ENCODE measurements at regions not wholly inside any gene's neighbourhood (a gene's known extent, or its start where the extent isn't known, plus 50 kb on each side); places are given as distances from the start of the nearest gene placed in this dataset.

DNA sequence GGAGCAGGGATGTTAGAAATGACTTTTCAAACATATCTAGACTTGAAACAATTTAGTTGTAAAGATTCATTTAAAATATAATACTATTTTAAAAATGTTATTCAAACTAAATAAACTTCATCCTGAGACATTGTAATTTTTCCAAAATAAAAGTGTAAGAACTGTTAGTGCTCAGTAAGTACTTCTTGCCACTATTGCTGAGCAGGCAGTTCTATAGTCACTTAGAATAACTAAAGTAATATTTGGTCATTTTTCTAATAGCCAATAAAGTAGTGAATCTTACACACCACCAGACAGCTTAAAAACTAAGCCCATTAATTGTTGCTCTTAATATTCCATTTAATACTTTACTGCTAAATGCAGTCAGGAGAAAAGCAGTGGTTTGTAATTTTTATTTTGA lies 1120.0 kb upstream of the CDH10 start:
- Histone ChIP-seq H3K27me3 (ENCODE audit: control insufficient read depth in 2 of 2, insufficient read depth in 2 of 2, low read length in 2 of 2) (no peaks in the 10 kb centered on the region), H3K4me1 (ENCODE audit: control insufficient read depth in 2 of 2, insufficient read depth in 2 of 2, low read length in 2 of 2) (no peaks in the 10 kb centered on the region), H3K4me3 (ENCODE audit: low read length in 2 of 2) (no peak overlapping the region), H3K27ac (ENCODE audit: low read depth in 2 of 2, low read length in 2 of 2) (no peak overlapping the region), H3K9ac (ENCODE audit: low read depth in 1 of 2, low read length in 2 of 2) (no peak overlapping the region), H3K36me3 (ENCODE audit: control insufficient read depth in 2 of 2, insufficient read depth in 2 of 2, low read length in 2 of 2) (no peaks in the 10 kb centered on the region), H3K9me3 (ENCODE audit: control insufficient read depth in 2 of 2, low read length in 2 of 2) (no peaks in the 10 kb centered on the region)

DNA sequence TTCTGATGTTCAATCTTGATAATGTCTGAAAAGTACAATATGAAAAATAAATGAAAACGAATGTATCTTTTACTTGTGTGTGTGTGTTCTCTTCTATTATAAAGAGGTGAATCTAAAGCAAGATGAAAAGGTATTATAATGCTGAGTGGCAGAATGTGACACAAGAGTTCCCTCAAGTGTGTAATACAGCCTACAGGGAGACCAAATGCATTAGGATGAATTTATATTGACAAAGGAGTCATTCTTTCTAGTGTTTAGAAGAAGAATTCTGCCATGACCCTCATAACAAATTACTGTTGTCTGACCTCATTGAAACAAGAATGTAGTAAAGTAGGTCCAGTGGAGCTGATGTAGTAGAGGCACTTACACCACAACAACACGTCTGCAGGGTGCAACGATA lies 1119.0 kb upstream of the CDH10 start:
- H3K9ac ChIP-seq (ENCODE audit: low read depth in 1 of 2, low read length in 2 of 2): no peak overlapping the region
- H3K4me1 ChIP-seq (ENCODE audit: control insufficient read depth in 2 of 2, insufficient read depth in 2 of 2, low read length in 2 of 2): no peaks in the 10 kb centered on the region
- H3K36me3 ChIP-seq (ENCODE audit: control insufficient read depth in 2 of 2, insufficient read depth in 2 of 2, low read length in 2 of 2): no peaks in the 10 kb centered on the region
- no peaks in the 10 kb centered on the region for H3K9me3 ChIP-seq (ENCODE audit: control insufficient read depth in 2 of 2, low read length in 2 of 2)
- H3K27ac ChIP-seq (ENCODE audit: low read depth in 2 of 2, low read length in 2 of 2): no peak overlapping the region
- no peak overlapping the region for H3K4me3 ChIP-seq (ENCODE audit: low read length in 2 of 2)
- H3K27me3 ChIP-seq (ENCODE audit: control insufficient read depth in 2 of 2, insufficient read depth in 2 of 2, low read length in 2 of 2): no peaks in the 10 kb centered on the region

DNA sequence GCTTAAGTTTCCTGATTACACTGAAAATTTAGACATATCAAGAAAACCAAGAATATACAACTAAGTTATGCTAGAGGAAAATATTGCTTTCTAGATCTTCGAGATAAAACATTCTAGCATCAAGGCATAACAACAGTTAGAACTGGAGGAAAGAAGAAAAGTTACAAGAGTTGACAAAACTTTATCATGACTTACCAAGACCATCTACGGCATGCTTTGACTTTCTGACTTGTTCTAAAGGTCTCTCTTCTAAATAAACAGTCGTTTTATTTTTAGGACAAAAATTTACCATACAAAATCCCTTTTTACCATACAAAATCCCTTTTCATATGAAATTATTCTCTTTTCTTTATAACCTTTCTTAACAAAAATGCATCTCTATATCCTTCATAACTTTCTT lies 1110.1 kb upstream of the CDH10 start:
- H3K4me3 ChIP-seq (ENCODE audit: low read length in 2 of 2): no peak overlapping the region
- H3K4me1 ChIP-seq (ENCODE audit: control insufficient read depth in 2 of 2, insufficient read depth in 2 of 2, low read length in 2 of 2): no peaks in the 10 kb centered on the region
- no peak overlapping the region for H3K27ac ChIP-seq (ENCODE audit: low read depth in 2 of 2, low read length in 2 of 2)
- no peaks in the 10 kb centered on the region for H3K9me3 ChIP-seq (ENCODE audit: control insufficient read depth in 2 of 2, low read length in 2 of 2)
- H3K27me3 ChIP-seq (ENCODE audit: control insufficient read depth in 2 of 2, insufficient read depth in 2 of 2, low read length in 2 of 2): no peaks in the 10 kb centered on the region
- H3K36me3 ChIP-seq (ENCODE audit: control insufficient read depth in 2 of 2, insufficient read depth in 2 of 2, low read length in 2 of 2): no peaks in the 10 kb centered on the region
- H3K9ac ChIP-seq (ENCODE audit: low read depth in 1 of 2, low read length in 2 of 2): no peak overlapping the region

DNA sequence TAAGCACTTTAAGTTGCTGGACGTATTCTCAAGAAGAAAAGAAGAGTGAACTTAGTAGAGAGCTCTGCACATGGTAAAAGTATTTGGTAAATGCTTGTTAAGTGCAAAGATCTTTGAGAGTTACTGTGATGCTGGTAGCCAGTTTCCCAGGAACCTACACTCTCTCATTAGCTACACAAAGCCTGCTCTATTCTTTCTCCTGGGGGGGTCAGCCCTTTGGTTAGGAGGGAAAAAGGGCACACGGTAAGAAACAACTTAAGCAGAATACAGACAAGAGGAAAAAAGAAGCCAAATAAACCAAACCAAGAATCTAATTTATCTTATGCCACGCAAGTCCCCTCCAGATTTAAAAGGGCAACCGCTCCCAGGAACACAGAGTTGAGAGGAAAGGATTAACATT lies 1100.1 kb upstream of the CDH10 start:
- H3K4me1 ChIP-seq (ENCODE audit: control insufficient read depth in 2 of 2, insufficient read depth in 2 of 2, low read length in 2 of 2): no peaks in the 10 kb centered on the region
- H3K9ac ChIP-seq (ENCODE audit: low read depth in 1 of 2, low read length in 2 of 2): no peak overlapping the region
- no peak overlapping the region for H3K27ac ChIP-seq (ENCODE audit: low read depth in 2 of 2, low read length in 2 of 2)
- no peaks in the 10 kb centered on the region for H3K9me3 ChIP-seq (ENCODE audit: control insufficient read depth in 2 of 2, low read length in 2 of 2)
- no peaks in the 10 kb centered on the region for H3K27me3 ChIP-seq (ENCODE audit: control insufficient read depth in 2 of 2, insufficient read depth in 2 of 2, low read length in 2 of 2)
- no peaks in the 10 kb centered on the region for H3K36me3 ChIP-seq (ENCODE audit: control insufficient read depth in 2 of 2, insufficient read depth in 2 of 2, low read length in 2 of 2)
- no peak overlapping the region for H3K4me3 ChIP-seq (ENCODE audit: low read length in 2 of 2)

DNA sequence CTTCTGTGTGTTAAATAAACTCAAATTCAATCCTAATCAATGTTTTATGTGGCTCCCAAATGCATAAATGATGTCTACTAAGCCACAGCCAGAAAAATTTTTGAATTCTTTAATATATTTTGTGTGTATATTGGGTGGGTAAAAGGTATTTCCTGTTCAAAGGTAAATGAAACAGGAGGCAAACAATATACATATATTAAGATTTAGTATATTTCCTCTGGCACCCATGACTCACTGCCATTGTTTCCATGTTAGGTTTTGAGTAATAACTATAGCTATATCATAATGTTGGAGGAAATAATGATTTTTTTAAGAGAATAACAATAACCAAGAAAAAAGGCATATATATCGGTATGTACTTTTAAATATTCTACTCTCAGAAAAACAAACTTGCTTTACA lies 1071.9 kb upstream of the CDH10 start:
- H3K36me3 ChIP-seq (ENCODE audit: control insufficient read depth in 2 of 2, insufficient read depth in 2 of 2, low read length in 2 of 2): no peaks in the 10 kb centered on the region
- no peaks in the 10 kb centered on the region for H3K4me1 ChIP-seq (ENCODE audit: control insufficient read depth in 2 of 2, insufficient read depth in 2 of 2, low read length in 2 of 2)
- no peaks in the 10 kb centered on the region for H3K9me3 ChIP-seq (ENCODE audit: control insufficient read depth in 2 of 2, low read length in 2 of 2)
- H3K27ac ChIP-seq (ENCODE audit: low read depth in 2 of 2, low read length in 2 of 2): no peak overlapping the region
- no peaks in the 10 kb centered on the region for H3K27me3 ChIP-seq (ENCODE audit: control insufficient read depth in 2 of 2, insufficient read depth in 2 of 2, low read length in 2 of 2)
- H3K4me3 ChIP-seq (ENCODE audit: low read length in 2 of 2): no peak overlapping the region
- H3K9ac ChIP-seq (ENCODE audit: low read depth in 1 of 2, low read length in 2 of 2): no peak overlapping the region

DNA sequence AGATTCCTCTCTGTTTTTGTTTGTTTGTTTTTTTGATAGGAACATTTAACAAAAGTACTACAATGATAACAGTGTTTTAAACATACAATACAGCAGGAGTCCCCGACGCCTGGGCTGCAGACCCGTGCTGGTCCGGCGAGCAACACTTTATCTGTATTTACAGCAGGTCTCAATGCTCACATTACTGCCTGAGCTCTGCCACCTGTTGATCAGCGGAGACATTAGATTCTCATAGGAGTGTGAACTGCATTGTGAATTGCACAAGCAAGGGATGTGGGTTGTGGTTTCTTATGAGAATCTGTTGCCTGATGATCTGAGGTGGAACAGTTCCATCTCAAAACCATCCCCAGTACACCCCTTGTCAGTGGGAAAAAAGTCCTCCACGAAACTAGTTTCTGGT lies 1068.5 kb upstream of the CDH10 start:
- Histone ChIP-seq H3K27me3 (ENCODE audit: control insufficient read depth in 2 of 2, insufficient read depth in 2 of 2, low read length in 2 of 2) (no peaks in the 10 kb centered on the region), H3K9ac (ENCODE audit: low read depth in 1 of 2, low read length in 2 of 2) (no peak overlapping the region), H3K36me3 (ENCODE audit: control insufficient read depth in 2 of 2, insufficient read depth in 2 of 2, low read length in 2 of 2) (no peaks in the 10 kb centered on the region)

DNA sequence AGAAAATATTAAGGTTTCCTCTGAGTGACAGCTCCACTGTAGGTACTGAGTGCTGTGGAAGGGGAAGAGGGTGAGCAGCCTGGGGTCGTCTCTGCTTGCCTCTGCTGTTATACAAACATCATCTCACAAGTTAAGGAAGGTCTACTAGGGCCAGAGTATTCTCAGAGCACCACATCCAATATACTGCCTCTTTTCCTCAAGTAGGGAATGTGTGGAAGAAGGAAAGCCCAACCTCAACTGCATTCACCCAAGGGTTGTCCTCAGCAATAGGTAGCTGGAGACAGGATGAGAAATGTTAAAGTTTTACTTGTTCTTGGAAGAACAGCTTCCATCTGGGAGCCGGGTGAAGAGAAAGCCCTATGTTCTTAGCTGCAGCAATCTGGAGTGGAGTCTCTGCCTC lies 1062.3 kb upstream of the CDH10 start:
- no peaks in the 10 kb centered on the region for H3K9me3 ChIP-seq (ENCODE audit: control insufficient read depth in 2 of 2, low read length in 2 of 2)
- no peak overlapping the region for H3K9ac ChIP-seq (ENCODE audit: low read depth in 1 of 2, low read length in 2 of 2)
- H3K4me1 ChIP-seq (ENCODE audit: control insufficient read depth in 2 of 2, insufficient read depth in 2 of 2, low read length in 2 of 2): no peaks in the 10 kb centered on the region
- no peaks in the 10 kb centered on the region for H3K27me3 ChIP-seq (ENCODE audit: control insufficient read depth in 2 of 2, insufficient read depth in 2 of 2, low read length in 2 of 2)
- no peak overlapping the region for H3K27ac ChIP-seq (ENCODE audit: low read depth in 2 of 2, low read length in 2 of 2)
- no peaks in the 10 kb centered on the region for H3K36me3 ChIP-seq (ENCODE audit: control insufficient read depth in 2 of 2, insufficient read depth in 2 of 2, low read length in 2 of 2)
- H3K4me3 ChIP-seq (ENCODE audit: low read length in 2 of 2): no peak overlapping the region

More for the DNA sequence above, 1068.5 kb upstream of the CDH10 start:
- Histone ChIP-seq H3K27ac (ENCODE audit: low read depth in 2 of 2, low read length in 2 of 2) (no peak overlapping the region), H3K4me3 (ENCODE audit: low read length in 2 of 2) (no peak overlapping the region), H3K9me3 (ENCODE audit: control insufficient read depth in 2 of 2, low read length in 2 of 2) (no peaks in the 10 kb centered on the region), H3K4me1 (ENCODE audit: control insufficient read depth in 2 of 2, insufficient read depth in 2 of 2, low read length in 2 of 2) (no peaks in the 10 kb centered on the region)

DNA sequence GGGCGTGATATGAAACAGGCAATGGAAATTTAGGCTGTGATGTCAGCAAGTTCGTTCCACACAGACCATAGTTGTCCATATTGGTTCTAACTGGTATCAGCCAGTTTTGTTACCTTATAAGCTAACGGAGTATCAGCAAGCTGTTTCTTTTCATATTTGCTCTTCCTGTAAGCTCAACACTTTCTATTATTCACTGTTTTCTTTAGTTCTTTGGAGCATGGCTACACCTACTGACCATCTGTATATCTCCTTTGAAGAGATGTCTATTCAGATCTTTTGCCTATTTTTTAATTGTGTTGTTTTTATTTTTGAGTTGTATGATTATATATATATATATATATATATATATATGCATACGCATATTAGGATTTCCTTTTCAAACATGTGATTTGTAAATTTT lies 1057.2 kb upstream of the CDH10 start:
- no peaks in the 10 kb centered on the region for H3K4me1 ChIP-seq (ENCODE audit: control insufficient read depth in 2 of 2, insufficient read depth in 2 of 2, low read length in 2 of 2)
- no peaks in the 10 kb centered on the region for H3K36me3 ChIP-seq (ENCODE audit: control insufficient read depth in 2 of 2, insufficient read depth in 2 of 2, low read length in 2 of 2)
- no peak overlapping the region for H3K27ac ChIP-seq (ENCODE audit: low read depth in 2 of 2, low read length in 2 of 2)
- H3K4me3 ChIP-seq (ENCODE audit: low read length in 2 of 2): no peak overlapping the region
- H3K9me3 ChIP-seq (ENCODE audit: control insufficient read depth in 2 of 2, low read length in 2 of 2): no peaks in the 10 kb centered on the region
- H3K9ac ChIP-seq (ENCODE audit: low read depth in 1 of 2, low read length in 2 of 2): no peak overlapping the region
- H3K27me3 ChIP-seq (ENCODE audit: control insufficient read depth in 2 of 2, insufficient read depth in 2 of 2, low read length in 2 of 2): no peaks in the 10 kb centered on the region

DNA sequence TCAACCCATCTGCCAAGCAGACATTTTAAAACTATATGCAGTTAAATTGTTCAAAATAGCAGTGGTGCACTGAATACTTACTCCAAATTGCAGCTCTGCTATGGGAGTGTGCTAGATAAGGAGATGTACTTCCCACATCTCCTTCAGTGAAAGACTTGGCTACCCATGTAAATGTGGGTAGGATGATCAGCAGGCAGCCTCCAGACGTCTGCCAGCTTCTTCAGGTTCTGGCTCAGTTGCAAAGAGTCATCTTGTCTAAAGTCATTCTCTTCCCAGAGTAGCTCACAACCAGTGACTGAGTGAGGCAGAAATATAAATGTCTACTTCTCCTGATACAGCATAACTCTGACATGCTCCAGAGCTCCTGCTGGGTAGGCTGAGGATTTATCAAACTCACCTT lies 1050.0 kb upstream of the CDH10 start:
- Histone ChIP-seq H3K9me3 (ENCODE audit: control insufficient read depth in 2 of 2, low read length in 2 of 2) (no peaks in the 10 kb centered on the region), H3K27ac (ENCODE audit: low read depth in 2 of 2, low read length in 2 of 2) (no peak overlapping the region), H3K9ac (ENCODE audit: low read depth in 1 of 2, low read length in 2 of 2) (no peak overlapping the region), H3K4me1 (ENCODE audit: control insufficient read depth in 2 of 2, insufficient read depth in 2 of 2, low read length in 2 of 2) (no peaks in the 10 kb centered on the region), H3K36me3 (ENCODE audit: control insufficient read depth in 2 of 2, insufficient read depth in 2 of 2, low read length in 2 of 2) (no peaks in the 10 kb centered on the region), H3K27me3 (ENCODE audit: control insufficient read depth in 2 of 2, insufficient read depth in 2 of 2, low read length in 2 of 2) (no peaks in the 10 kb centered on the region), H3K4me3 (ENCODE audit: low read length in 2 of 2) (no peak overlapping the region)

DNA sequence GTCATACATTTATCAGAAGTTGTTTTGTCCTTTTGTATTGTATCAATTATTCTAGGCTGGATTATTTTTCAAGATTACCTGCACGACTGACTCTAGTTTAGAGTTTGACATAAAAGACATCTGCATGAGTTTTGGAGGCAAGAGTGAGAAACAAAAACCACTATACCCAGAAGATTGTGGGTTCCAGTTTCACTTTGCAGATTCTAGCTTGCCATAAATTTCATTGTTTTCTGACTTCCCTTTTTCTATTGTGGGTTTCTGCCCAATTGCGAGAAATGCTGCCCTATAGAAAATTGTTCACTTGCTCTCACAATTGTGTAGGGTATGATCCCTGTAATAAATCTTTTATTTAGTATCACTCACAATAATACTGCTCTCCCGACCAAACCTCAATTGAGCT lies 1043.4 kb upstream of the CDH10 start:
- H3K27me3 ChIP-seq (ENCODE audit: control insufficient read depth in 2 of 2, insufficient read depth in 2 of 2, low read length in 2 of 2): no peaks in the 10 kb centered on the region
- H3K4me3 ChIP-seq (ENCODE audit: low read length in 2 of 2): no peak overlapping the region
- no peaks in the 10 kb centered on the region for H3K4me1 ChIP-seq (ENCODE audit: control insufficient read depth in 2 of 2, insufficient read depth in 2 of 2, low read length in 2 of 2)
- no peaks in the 10 kb centered on the region for H3K36me3 ChIP-seq (ENCODE audit: control insufficient read depth in 2 of 2, insufficient read depth in 2 of 2, low read length in 2 of 2)
- H3K27ac ChIP-seq (ENCODE audit: low read depth in 2 of 2, low read length in 2 of 2): no peak overlapping the region
- H3K9me3 ChIP-seq (ENCODE audit: control insufficient read depth in 2 of 2, low read length in 2 of 2): no peaks in the 10 kb centered on the region
- H3K9ac ChIP-seq (ENCODE audit: low read depth in 1 of 2, low read length in 2 of 2): no peak overlapping the region

DNA sequence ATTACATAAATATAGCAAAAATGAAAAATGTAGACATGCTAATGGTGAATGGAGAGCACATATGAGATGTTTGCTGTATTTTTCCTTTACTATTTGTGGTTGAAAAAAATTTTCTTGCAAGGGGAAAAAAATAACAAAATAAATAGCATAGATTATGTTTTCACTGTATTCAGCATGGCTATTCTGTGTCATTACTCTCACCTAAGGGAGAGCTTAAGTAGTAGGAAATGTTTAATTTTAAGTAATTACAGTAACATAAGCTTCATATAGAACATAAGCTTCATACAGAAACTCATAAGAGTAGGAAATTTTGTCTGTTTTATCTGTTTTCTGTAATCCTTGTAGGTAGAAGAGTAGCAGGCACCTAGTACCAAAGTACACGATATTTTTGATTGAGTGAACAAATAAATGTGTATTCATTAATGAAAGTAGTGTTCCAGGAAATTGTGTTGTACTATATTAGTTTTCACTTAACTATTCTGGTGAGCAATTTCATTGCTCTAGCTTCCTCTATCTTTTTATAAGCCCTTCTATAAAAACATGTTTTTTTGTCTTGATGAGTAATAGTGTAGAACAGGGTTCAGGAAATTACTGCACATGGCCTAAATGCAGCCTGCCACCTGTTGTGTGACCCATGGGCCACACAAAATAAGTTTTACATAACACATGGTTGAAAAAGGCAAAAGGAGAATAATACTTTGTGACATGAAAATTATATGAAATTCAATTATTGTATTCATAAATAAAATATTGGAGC lies 1025.0 kb upstream of the CDH10 start:
- H3K27me3 ChIP-seq (ENCODE audit: control insufficient read depth in 2 of 2, insufficient read depth in 2 of 2, low read length in 2 of 2): no peaks in the 10 kb centered on the region
- no peak overlapping the region for H3K9ac ChIP-seq (ENCODE audit: low read depth in 1 of 2, low read length in 2 of 2)

More for the DNA sequence above, 1025.0 kb upstream of the CDH10 start:
- Histone ChIP-seq H3K36me3 (ENCODE audit: control insufficient read depth in 2 of 2, insufficient read depth in 2 of 2, low read length in 2 of 2) (no peaks in the 10 kb centered on the region), H3K4me1 (ENCODE audit: control insufficient read depth in 2 of 2, insufficient read depth in 2 of 2, low read length in 2 of 2) (no peaks in the 10 kb centered on the region), H3K4me3 (ENCODE audit: low read length in 2 of 2) (no peak overlapping the region), H3K27ac (ENCODE audit: low read depth in 2 of 2, low read length in 2 of 2) (no peak overlapping the region), H3K9me3 (ENCODE audit: control insufficient read depth in 2 of 2, low read length in 2 of 2) (peaks cover 0 to 3% of the 10 kb centered on the region in 2 donors)
